ENCODE measurements at regions not wholly inside any gene's neighbourhood (a gene's known extent, or its start where the extent isn't known, plus 50 kb on each side); places are given as distances from the start of the nearest gene placed in this dataset.
"Not testable (repeated sequence)": the region's sequence is repeated elsewhere in the genome, so short reads cannot be mapped to it uniquely, and the experiment has no call there.

GRCh38 chr2:222351035-222351434, 52.2 kb upstream of the PAX3 start:
- DNase-seq (ENCODE audit: low read depth): no peak

- DNase-seq (ENCODE audit: low read depth): no peak
These were observed 54.2 kb upstream of the PAX3 start for GRCh38 chr2:222352981-222353380.

- no peak for DNase-seq (ENCODE audit: low read depth)
These were observed 55.2 kb upstream of the PAX3 start for GRCh38 chr2:222353993-222354392.

- peak; percentile 50 for DNase-seq (ENCODE audit: low read depth)
These were observed 57.1 kb upstream of the PAX3 start for GRCh38 chr2:222355860-222356259.

GRCh38 chr2:222357930-222358329, 59.1 kb upstream of the PAX3 start:
- no peak for DNase-seq (ENCODE audit: low read depth)

GRCh38 chr2:222358876-222359275, 60.1 kb upstream of the PAX3 start:
- DNase-seq (ENCODE audit: low read depth): peak; percentile 34

- DNase-seq (ENCODE audit: low read depth): no peak
These were observed 61.3 kb upstream of the PAX3 start for GRCh38 chr2:222360146-222360545.

GRCh38 chr2:222360997-222361396, 62.2 kb upstream of the PAX3 start:
- no peak for DNase-seq (ENCODE audit: low read depth)

- DNase-seq (ENCODE audit: low read depth): no peak
These were observed 62.6 kb upstream of the SGPP2 start for GRCh38 chr2:222361787-222362186.

- no peak for DNase-seq (ENCODE audit: low read depth)
These were observed 62.0 kb upstream of the SGPP2 start for GRCh38 chr2:222362336-222362735.

GRCh38 chr2:222364285-222364895, 60.0 kb upstream of the SGPP2 start:
- DNase-seq (ENCODE audit: low read depth): peak; percentile 45

- DNase-seq (ENCODE audit: low read depth): not testable (repeated sequence)
These were observed 56.1 kb upstream of the SGPP2 start for GRCh38 chr2:222368280-222368679.

- DNase-seq (ENCODE audit: low read depth): no peak
These were observed 51.4 kb upstream of the SGPP2 start for GRCh38 chr2:222372993-222373392.

Measured in HS-5 (cell line).